GM12873 (cell line): ENCODE measurements at regions not wholly inside any gene's neighbourhood (a gene's known extent, or its start where the extent isn't known, plus 50 kb on each side); places are given as distances from the start of the nearest gene placed in this dataset.

ENCODE experiments used
- CTCF ChIP-seq: IDR thresholded peaks from 2 replicates; pipeline ENCODE4 v1.5.1; 2012; ENCODE audit warnings: low read depth, mild to moderate bottlenecking, moderate library complexity, low read length, control low read depth; ENCODE audit not compliant: insufficient read depth; ENCODE audit errors: missing control alignments

GRCh38 chr15:92714477-92715401, 59.2 kb upstream of the FAM174B start:
- peak; percentile 73 for TF ChIP-seq CTCF

GRCh38 chr15:92715758-92716157, 60.2 kb upstream of the FAM174B start:
- no peak for TF ChIP-seq CTCF

GRCh38 chr15:92719021-92719420, 63.4 kb upstream of the FAM174B start:
- TF ChIP-seq CTCF = no peak

- TF ChIP-seq CTCF = no peak
Observed at GRCh38 chr15:92724144-92724543, 68.6 kb upstream of the FAM174B start.

- no peak for TF ChIP-seq CTCF
Observed at GRCh38 chr15:92725171-92725570, 69.6 kb upstream of the FAM174B start.

GRCh38 chr15:92728266-92728665, 72.7 kb upstream of the FAM174B start:
- no peak for TF ChIP-seq CTCF

GRCh38 chr15:92733090-92733933, 77.7 kb upstream of the FAM174B start:
- no peak for TF ChIP-seq CTCF
